Activated naive CD8-positive, alpha-beta T cell (primary cell): ENCODE measurements at regions not wholly inside any gene's neighbourhood (a gene's known extent, or its start where the extent isn't known, plus 50 kb on each side); places are given as distances from the start of the nearest gene placed in this dataset.
A peak's percentile ranks its signal among the peaks of the same experiment; 100 is the strongest.

Experiments used
- H3K27ac Mint-ChIP-seq: one replicate; pipeline ENCODE4 v1.8.0; 2021; ENCODE audit warnings: mixed read lengths
- H3K27me3 Mint-ChIP-seq: one replicate; pipeline ENCODE4 v1.8.0; 2021; ENCODE audit warnings: mixed read lengths
- H3K36me3 Mint-ChIP-seq: one replicate; pipeline ENCODE4 v1.8.0; 2021; ENCODE audit warnings: mixed read lengths
- H3K4me1 Mint-ChIP-seq: one replicate; pipeline ENCODE4 v1.8.0; 2021; ENCODE audit warnings: low read depth, mixed read lengths
- H3K4me3 Mint-ChIP-seq: one replicate; pipeline ENCODE4 v1.8.0; 2021; ENCODE audit warnings: mild to moderate bottlenecking, mixed read lengths
- H3K9me3 Mint-ChIP-seq: one replicate; pipeline ENCODE4 v1.8.0; 2021; ENCODE audit warnings: low read depth, mixed read lengths

DNA sequence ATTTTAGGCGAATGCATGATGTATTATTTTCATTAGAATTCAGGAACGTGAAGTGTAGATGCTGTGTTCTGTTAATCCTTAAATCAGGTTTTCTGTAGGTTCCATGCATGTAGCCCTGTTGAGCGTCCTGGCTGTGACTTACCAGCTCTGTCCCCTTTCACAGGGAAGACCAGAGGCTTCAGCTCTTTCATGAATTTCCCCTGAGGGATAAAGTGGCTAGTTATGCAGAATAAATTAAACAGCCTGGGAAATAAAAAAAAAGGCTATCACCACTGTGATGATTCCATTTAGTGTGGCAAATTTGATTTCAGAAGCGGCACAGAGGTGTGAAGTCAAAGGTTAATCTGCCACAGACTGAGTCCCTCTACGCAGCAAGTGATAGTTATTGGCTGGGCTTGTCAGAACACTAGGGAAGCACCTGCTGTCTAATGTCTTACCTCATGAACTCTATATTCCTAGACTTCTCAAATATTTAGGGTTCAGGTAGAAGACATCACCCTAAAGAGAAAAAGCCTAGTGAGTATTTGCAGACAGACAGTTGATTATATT, 61.6 kb upstream of the LINC00305 start:
- peaks cover 9% of the 10 kb centered on the region for H3K4me1 Mint-ChIP-seq
- no peaks in the 10 kb centered on the region for H3K36me3 Mint-ChIP-seq
- no peaks in the 10 kb centered on the region for H3K27me3 Mint-ChIP-seq
- no peaks in the 10 kb centered on the region for H3K9me3 Mint-ChIP-seq
- no peak overlapping the region for H3K4me3 Mint-ChIP-seq
- H3K27ac Mint-ChIP-seq = no peak overlapping the region

DNA sequence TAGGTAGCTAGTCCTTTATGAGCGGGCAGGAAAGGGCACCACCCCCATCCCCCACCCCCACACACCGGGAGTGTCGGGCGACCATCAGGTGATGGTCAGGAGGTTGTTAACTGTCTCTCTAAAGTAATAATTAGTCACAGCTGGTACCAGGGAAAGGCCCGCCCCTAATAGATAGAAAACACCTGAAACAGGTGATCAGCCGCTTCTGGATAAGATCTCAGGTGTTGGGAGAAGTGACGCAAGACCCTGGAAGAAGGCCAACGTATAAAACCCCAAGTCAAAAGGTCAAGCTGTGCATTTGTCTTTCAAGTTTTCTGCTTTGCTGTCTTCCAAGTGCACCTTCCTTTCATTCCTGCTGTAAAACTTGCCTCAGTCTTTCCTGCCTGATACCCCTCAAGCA, 59.6 kb upstream of the LINC00305 start:
- Mint-ChIP-seq H3K9me3 (no peaks in the 10 kb centered on the region), H3K4me1 (peaks cover 9% of the 10 kb centered on the region), H3K27ac (no peak overlapping the region), H3K36me3 (no peaks in the 10 kb centered on the region), H3K4me3 (no peak overlapping the region), H3K27me3 (no peaks in the 10 kb centered on the region)

DNA sequence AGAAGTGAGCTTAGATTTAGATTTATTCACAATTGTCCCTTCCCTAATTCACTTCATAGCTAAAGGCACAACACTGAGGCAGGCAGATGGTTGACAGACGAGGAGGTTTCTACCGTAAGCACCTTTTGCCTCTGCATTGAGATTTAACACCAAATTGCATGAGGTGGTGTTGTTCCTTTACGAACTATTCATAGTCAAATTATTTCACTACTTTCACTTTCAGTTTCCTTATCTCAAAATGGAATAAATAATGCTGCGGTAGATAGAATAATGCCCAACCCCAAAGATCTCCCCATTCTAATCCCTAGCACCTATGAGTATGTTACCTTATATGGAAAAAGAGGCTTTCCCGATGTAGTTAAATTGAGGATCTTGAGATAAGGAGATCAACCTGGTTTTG, 58.9 kb upstream of the LINC00305 start:
- Mint-ChIP-seq H3K4me3 (peak overlapping the region; percentile 59), H3K4me1 (peaks cover 9% of the 10 kb centered on the region), H3K9me3 (no peaks in the 10 kb centered on the region), H3K27ac (no peak overlapping the region), H3K27me3 (no peaks in the 10 kb centered on the region), H3K36me3 (no peaks in the 10 kb centered on the region)

DNA sequence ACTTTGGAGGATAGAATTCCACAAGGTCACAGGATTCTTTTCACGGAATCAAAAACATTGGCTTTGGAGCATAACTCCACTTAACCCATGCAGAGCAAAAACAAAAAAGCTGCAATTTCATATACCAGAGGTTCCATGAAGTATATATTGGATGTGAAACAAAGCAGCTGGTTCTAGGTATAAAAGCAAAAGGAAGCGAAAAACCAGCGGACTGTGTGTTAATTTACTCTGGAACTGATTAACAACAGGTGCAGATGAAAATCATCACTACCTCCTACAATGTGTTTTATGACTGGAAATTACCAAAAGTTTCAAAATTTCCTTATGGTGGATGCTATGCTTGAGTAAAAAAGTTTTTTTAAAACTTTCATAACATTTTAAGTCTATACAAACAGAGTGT, 54.4 kb upstream of the LINC00305 start:
- Mint-ChIP-seq H3K4me3 (no peak overlapping the region), H3K36me3 (no peaks in the 10 kb centered on the region), H3K4me1 (peaks cover 9% of the 10 kb centered on the region), H3K27ac (no peak overlapping the region), H3K27me3 (no peaks in the 10 kb centered on the region), H3K9me3 (no peaks in the 10 kb centered on the region)

DNA sequence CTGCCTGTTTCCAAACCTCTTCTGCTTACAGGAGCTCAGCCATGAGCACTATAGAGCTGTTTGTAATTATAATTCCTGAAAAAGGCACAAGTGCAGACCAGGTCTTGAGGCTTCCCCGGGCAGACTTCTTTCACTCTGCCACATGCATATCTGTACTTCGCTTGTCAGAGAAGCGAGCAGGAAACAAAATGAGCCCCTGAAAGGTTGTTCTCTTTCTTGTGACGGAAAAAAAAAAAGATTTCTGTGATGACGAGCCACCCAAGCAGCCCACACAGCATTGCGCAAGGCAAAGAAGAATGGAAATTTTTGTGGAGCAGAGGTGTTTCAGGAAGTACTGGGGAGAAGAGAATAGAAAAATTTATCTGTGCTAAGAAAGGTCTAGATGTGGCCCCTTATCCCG, 54.0 kb upstream of the LINC00305 start:
- Mint-ChIP-seq H3K9me3 (no peaks in the 10 kb centered on the region), H3K27ac (no peak overlapping the region), H3K36me3 (no peaks in the 10 kb centered on the region), H3K27me3 (no peaks in the 10 kb centered on the region), H3K4me3 (no peak overlapping the region), H3K4me1 (peaks cover 7% of the 10 kb centered on the region)

DNA sequence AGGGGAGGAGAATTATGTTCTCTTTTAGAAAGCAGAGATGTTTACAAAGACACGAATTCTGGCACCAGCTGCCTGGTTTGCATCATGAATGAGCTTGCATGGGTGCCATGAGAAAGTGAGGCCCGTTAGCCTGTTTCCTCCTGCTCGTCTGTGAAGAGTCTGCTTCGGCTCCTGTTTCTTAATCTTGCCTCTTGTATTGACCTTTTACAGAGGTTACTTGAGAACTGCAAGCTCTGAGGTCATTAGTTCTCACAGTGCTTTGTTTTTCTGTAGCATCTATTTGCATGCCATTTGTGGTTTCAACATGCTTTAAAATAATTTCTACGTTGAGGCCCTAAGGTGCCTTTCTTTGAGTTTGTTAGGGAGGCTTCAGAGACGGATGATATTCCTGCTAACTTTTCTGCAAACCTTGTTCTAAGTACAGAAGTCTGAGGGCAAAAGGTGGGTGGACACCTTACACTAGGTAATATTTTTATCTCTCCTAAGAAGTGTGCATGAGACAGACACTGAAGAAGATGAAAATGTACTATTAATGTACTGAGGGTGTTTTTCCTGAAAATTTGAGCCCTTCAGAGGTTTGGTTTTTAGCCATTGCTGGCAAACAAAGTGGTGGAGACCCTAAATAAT, 53.4 kb upstream of the LINC00305 start:
- Mint-ChIP-seq H3K27ac (no peak overlapping the region), H3K4me3 (no peak overlapping the region), H3K27me3 (no peaks in the 10 kb centered on the region), H3K4me1 (peaks cover 2% of the 10 kb centered on the region), H3K9me3 (no peaks in the 10 kb centered on the region), H3K36me3 (no peaks in the 10 kb centered on the region)

DNA sequence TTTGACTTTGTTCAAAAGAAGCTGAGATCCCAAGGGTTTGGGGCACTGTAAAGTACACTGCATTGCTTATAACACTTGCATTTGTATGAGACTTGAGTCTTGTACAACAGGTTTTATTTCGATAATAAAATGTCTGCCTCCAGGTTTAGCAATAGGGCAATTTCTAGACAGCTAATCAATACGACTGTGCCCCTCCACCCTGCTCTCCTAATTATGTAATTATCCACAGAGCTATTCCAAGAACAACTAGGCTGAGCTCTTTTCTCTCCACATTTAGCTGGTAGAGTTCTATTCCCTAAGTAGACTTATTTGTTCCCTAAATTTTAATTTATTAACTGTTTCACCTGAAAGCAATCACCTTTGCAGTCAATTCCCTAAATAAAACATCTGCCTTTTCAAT, 52.9 kb upstream of the LINC00305 start:
- no peaks in the 10 kb centered on the region for H3K9me3 Mint-ChIP-seq
- no peaks in the 10 kb centered on the region for H3K36me3 Mint-ChIP-seq
- no peak overlapping the region for H3K27ac Mint-ChIP-seq
- no peaks in the 10 kb centered on the region for H3K4me1 Mint-ChIP-seq
- no peak overlapping the region for H3K4me3 Mint-ChIP-seq
- no peaks in the 10 kb centered on the region for H3K27me3 Mint-ChIP-seq

DNA sequence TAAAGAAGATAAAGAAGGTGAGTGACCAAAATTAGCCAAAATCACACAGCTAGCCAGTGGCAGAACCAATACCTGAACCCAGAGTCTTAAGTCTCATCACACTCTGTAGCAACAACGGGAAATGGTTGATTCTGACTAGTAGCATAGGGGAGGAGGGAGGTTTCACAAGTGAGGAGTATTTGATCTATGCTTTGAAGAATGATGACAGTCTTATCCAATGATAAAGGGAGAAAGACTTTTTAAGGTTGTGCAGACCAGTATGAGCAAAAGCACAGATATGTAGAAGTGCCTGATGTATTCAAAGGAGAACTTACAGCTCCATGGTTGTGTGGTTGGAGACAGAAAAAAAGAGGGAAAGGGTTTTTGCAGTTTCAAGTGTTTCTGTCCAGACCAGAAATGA, 50.7 kb upstream of the LINC00305 start:
- no peaks in the 10 kb centered on the region for H3K27me3 Mint-ChIP-seq
- H3K9me3 Mint-ChIP-seq = no peaks in the 10 kb centered on the region
- H3K4me1 Mint-ChIP-seq = no peaks in the 10 kb centered on the region
- H3K4me3 Mint-ChIP-seq = no peak overlapping the region
- no peaks in the 10 kb centered on the region for H3K36me3 Mint-ChIP-seq
- H3K27ac Mint-ChIP-seq = no peak overlapping the region
